Activated B cell treated with CpG ODN at 0.5 μM for 24 hours (primary cell): ENCODE measurements at regions not wholly inside any gene's neighbourhood (a gene's known extent, or its start where the extent isn't known, plus 50 kb on each side); places are given as distances from the start of the nearest gene placed in this dataset.

ENCODE experiments used
- ATAC-seq: fragments of 200-7000 bp; cut with Tn5 transposase; one replicate; pipeline ENCODE4 v1.10.0; 2021; ENCODE audit warnings: low read depth, mild to moderate bottlenecking, moderate library complexity
- CTCF ChIA-PET: fragments of 350-600 bp; sonication (Branson Sonifier 250); formaldehyde crosslinking; loops from one replicate; lab custom pipeline; 2021; ENCODE audit warnings: antibody characterized with exemption; lab: Charles Lee
- POLR2A ChIA-PET: fragments of 350-600 bp; sonication (Branson Sonifier 250); formaldehyde crosslinking; loops from one replicate; lab custom pipeline; 2021; ENCODE audit warnings: antibody characterized with exemption; lab: Charles Lee
- DNase-seq: peaks from one replicate; pipeline ENCODE4 v3.0.0; 2022
- H3K27ac Mint-ChIP-seq: one replicate; pipeline ENCODE4 v1.8.0; 2020; ENCODE audit warnings: mixed read lengths
- H3K27me3 Mint-ChIP-seq: one replicate; pipeline ENCODE4 v1.8.0; 2021; ENCODE audit warnings: mixed read lengths
- H3K36me3 Mint-ChIP-seq: one replicate; pipeline ENCODE4 v1.8.0; 2021; ENCODE audit warnings: low read depth, mixed read lengths
- H3K4me1 Mint-ChIP-seq: one replicate; pipeline ENCODE4 v1.8.0; 2021; ENCODE audit warnings: mixed read lengths
- H3K4me3 Mint-ChIP-seq: one replicate; pipeline ENCODE4 v1.8.0; 2020; ENCODE audit warnings: mild to moderate bottlenecking, mixed read lengths
- H3K9me3 Mint-ChIP-seq: one replicate; pipeline ENCODE4 v1.8.0; 2020; ENCODE audit warnings: mixed read lengths
- intact Hi-C: fragments of 100-400 bp; cut with micrococcal nuclease; formaldehyde crosslinking; loops from one replicate; pipeline ENCODE4 v1.15.1; 2024
- TF ChIP-seq, protein P1 (sequence below): fragments of 200-600 bp; IDR thresholded peaks from one replicate; pipeline ENCODE4 v1.8.0; 2022; ENCODE audit warnings: antibody characterized with exemption, mild to moderate bottlenecking

DNA sequence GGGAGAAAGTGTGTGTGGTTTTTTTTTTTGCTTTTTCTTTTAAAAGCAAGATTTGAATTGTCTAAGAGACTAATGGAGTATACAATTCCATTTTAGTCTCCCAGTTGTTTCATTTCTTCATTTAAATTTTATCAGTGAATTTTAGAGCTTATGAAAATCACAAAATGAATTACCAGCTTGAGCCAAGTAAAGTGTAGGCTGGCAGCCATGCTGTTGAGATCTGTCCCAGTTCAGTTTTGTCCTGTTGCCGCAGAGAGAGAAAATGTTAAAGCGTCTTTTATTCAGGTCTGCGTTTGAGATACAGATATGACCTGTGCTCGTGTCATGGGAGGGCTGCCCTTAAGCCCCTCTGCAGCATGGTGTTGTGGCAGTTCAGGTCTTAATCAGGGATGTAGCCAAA is 256.5 kb downstream of the IPO8 start:
- POLR2A ChIA-PET, result no interaction called here
- Mint-ChIP-seq H3K27me3 (no peaks in the 10 kb centered on the region), H3K36me3 (no peaks in the 10 kb centered on the region), H3K9me3 (peaks cover 3% of the 10 kb centered on the region), H3K27ac (no peak overlapping the region), H3K4me3 (no peak overlapping the region), H3K4me1 (no peaks in the 10 kb centered on the region)
- no peak for ATAC-seq
- TF ChIP-seq, protein P1, sequence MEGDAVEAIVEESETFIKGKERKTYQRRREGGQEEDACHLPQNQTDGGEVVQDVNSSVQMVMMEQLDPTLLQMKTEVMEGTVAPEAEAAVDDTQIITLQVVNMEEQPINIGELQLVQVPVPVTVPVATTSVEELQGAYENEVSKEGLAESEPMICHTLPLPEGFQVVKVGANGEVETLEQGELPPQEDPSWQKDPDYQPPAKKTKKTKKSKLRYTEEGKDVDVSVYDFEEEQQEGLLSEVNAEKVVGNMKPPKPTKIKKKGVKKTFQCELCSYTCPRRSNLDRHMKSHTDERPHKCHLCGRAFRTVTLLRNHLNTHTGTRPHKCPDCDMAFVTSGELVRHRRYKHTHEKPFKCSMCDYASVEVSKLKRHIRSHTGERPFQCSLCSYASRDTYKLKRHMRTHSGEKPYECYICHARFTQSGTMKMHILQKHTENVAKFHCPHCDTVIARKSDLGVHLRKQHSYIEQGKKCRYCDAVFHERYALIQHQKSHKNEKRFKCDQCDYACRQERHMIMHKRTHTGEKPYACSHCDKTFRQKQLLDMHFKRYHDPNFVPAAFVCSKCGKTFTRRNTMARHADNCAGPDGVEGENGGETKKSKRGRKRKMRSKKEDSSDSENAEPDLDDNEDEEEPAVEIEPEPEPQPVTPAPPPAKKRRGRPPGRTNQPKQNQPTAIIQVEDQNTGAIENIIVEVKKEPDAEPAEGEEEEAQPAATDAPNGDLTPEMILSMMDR, result no peak
- intact Hi-C loops, result no loop called here
- CTCF ChIA-PET, result no interaction called here
- no peak for DNase-seq

DNA sequence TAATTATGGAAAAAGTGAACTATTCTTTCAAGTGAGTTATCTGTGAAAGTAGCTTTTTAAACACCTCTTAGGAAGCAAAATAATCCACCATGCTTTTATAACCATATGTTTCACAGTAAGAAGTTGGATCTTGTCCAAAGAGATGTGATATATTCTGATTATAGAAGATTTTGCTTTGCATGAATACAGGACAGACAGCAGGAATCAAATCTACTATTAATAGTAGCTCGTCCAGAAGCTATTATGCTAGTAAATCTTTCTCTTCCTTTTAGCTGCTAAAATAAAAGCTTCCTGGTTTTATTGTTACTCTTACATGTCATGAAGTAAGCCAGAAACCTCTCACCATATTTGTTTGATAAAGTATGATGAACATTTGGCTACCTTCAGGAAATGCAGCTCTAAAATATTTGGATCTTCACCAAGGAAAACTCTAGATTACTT is 257.0 kb downstream of the IPO8 start:
- CTCF ChIA-PET, result no interaction called here
- Mint-ChIP-seq H3K9me3 (peaks cover 3% of the 10 kb centered on the region), H3K4me3 (no peak overlapping the region), H3K27ac (no peak overlapping the region), H3K4me1 (no peaks in the 10 kb centered on the region), H3K27me3 (no peaks in the 10 kb centered on the region), H3K36me3 (no peaks in the 10 kb centered on the region)
- ATAC-seq (no peak), DNase-seq (no peak)
- POLR2A ChIA-PET, result no interaction called here
- intact Hi-C loops, result no loop called here
- TF ChIP-seq, protein P1, result no peak

DNA sequence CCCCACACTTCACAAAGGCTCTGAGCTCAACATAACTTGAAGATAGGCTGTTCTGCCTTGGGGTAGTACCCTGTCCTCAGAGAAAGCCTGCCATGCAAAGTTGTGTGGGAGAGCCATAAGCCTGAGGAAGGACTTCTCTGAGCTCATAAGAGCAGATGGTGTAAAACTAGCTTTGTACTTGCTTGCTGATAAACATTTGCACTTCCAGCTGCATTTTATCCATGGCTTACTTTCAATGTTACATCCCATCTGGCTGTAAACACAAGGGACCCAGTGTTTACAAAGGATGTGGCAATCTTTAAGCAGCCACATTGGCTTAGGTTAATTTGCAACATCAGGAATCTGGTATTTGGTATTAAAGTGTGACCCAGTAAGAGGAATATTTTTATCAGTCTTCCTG is 258.1 kb downstream of the IPO8 start:
- DNase-seq (no peak), ATAC-seq (no peak)
- Mint-ChIP-seq H3K4me1 (no peaks in the 10 kb centered on the region), H3K27me3 (no peaks in the 10 kb centered on the region), H3K9me3 (peaks cover 3% of the 10 kb centered on the region), H3K27ac (no peak overlapping the region), H3K36me3 (no peaks in the 10 kb centered on the region), H3K4me3 (no peak overlapping the region)
- ChIA-PET POLR2A (no interaction called here), CTCF (no interaction called here)
- intact Hi-C loops, result no loop called here
- TF ChIP-seq, protein P1, result no peak

- no peak overlapping the region for H3K4me3 Mint-ChIP-seq
- no peaks in the 10 kb centered on the region for H3K27me3 Mint-ChIP-seq
- TF ChIP-seq, protein P1, result no peak
- H3K4me1 Mint-ChIP-seq, result no peaks in the 10 kb centered on the region
- ChIA-PET POLR2A (no interaction called here), CTCF (no interaction called here)
- H3K36me3 Mint-ChIP-seq, result no peaks in the 10 kb centered on the region
- intact Hi-C loops, result no loop called here
- ATAC-seq (no peak), DNase-seq (no peak)
- H3K9me3 Mint-ChIP-seq, result peaks cover 3% of the 10 kb centered on the region
- H3K27ac Mint-ChIP-seq, result no peak overlapping the region
These were observed 258.6 kb downstream of the IPO8 start for GRCh38 chr12:30437044-30437443.

DNA sequence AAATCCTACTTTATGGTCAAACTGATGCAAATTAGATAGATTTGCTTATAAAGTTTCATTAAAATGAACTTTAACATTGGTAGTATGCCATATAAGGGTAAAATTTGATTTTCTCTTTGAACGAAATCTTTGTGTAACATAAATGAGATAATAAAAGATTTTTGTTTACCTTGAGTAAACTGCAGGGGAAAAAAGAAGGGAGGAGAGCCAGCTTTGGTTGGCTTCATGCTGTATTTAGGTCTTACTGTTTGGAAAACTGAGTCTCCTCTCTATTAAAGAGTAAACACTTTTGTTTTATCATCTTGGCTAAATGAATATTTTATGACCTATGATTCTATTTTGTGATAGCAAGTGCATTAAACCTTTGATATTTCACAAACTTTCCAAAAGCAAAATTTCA is 267.6 kb downstream of the IPO8 start:
- CTCF ChIA-PET, result no interaction called here
- TF ChIP-seq, protein P1, result no peak
- peaks cover 6% of the 10 kb centered on the region for H3K9me3 Mint-ChIP-seq
- no peak for DNase-seq
- H3K4me3 Mint-ChIP-seq, result no peak overlapping the region
- POLR2A ChIA-PET, result no interaction called here
- ATAC-seq, result no peak
- no peak overlapping the region for H3K27ac Mint-ChIP-seq
- intact Hi-C loops, result no loop called here
- no peaks in the 10 kb centered on the region for H3K36me3 Mint-ChIP-seq
- H3K27me3 Mint-ChIP-seq, result no peaks in the 10 kb centered on the region
- no peaks in the 10 kb centered on the region for H3K4me1 Mint-ChIP-seq
